Inferior parietal cortex (tissue), 1 donor: ENCODE measurements at regions not wholly inside any gene's neighbourhood (a gene's known extent, or its start where the extent isn't known, plus 50 kb on each side); places are given as distances from the start of the nearest gene placed in this dataset.

ENCODE experiments used
- DNase-seq: peaks from one replicate; pipeline ENCODE4 v3.0.0-alpha.2; 2016; ENCODE audit errors: extremely low spot score

GRCh38 chr13:22425087-22425486 is 754.2 kb downstream of the FGF9 start:
- DNase-seq = no peak

- DNase-seq = no peak
Measured at GRCh38 chr13:22427066-22427465, 753.7 kb upstream of the SGCG start.

DNA sequence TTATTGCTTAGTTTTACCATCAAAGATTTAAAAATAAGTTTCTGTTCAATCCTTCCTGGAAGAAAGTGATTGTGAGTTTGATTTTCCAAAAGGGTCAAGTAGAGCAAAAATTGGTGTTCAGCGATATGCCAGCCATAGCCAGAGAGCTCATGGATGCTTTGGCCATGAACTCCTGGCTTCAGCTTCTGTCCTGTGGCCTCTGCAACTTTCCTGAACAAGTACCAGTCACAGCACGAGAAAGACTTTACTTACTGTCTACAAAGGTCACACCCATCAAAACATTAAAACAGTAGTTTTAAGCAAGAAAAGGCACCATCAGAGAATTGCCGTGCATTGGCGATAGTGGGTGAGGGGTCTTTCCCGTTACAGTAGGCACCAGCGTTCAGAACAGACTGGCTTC is 753.0 kb upstream of the SGCG start:
- DNase-seq = no peak

DNA sequence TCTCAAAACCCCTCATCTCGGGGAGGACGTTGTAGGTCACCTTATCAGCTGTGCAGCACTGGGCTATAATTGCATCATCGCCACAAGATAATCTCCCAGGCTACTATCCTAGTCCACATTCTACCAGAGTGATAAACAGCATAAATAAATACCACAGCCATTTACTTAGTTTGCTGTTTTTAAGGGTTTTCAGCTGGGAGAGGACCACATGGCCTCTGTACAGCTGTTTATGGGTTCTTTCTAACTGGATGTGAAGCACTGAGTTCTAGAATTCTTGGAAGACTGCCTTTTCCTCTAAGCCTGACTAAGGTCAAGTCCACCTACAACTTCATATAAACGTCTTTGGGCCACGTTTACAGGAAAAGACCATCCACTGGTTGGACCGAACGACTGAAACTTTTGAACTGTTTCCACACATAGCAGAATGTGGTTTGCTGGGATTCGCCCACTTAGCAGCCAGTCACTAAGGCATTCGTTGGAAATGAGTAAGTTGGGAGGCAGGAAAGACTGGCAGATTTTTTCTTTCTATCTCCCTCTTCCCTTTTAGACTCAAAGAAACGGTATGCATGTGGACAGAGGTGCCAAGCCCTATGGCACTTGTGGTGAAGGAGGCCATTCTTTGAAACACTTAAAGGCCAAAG is 752.5 kb upstream of the SGCG start:
- no peak for DNase-seq

DNA sequence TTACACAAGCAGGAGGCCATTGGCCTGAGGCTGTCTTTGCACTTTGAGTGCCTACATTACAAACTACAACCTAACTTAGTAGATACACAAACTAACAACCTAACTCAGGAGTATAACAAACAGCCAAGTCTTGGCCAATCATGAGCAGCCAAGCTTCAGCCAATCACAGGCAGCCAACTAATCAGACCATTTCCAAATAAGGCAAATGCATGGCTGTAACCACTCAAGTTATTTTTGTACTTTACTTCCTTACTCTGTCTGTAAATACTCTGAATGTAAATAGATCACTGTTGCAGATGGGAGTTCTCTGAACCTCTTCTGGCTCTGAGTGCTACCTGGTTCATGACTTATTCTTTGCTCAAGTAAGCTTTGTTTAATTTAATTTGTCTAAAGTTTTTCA is 748.1 kb upstream of the SGCG start:
- no peak for DNase-seq

DNA sequence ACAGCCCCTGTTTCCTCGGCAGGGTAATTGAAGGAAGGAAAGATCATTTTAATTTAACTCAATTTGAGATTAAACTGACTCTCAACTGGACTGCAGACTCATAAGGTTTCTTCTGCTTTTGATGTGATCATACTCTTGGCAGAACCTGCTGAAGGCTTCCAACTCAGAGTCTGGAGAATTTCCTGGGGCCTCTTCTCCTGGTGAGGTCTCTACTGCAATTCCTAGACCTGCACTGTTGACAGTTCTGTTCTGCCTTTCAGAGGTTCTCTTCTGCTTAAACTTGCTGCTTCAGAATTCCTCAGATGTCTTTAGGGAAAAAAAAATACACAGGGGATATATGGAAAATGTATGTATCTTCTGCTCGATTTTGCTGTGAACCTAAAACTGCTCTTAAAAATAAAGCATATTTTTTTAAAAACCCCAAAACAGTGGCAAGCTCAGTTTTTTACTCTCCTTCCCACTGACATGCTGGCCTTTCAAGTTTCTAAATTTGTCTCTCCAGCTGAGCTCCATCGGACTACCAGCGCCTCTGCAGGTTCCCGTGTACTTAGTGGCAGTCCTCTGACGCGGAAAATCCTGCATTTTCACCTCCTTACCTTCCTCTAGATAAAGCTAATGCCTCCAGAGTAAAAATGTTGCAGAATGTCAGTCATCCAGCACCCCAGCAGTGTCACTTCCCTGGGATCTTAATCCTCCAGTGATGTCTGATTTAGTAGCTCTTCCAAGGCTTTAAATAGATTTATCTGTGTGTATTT is 733.5 kb upstream of the SGCG start:
- no peak for DNase-seq

GRCh38 chr13:22449251-22449650 is 731.5 kb upstream of the SGCG start:
- no peak for DNase-seq

- no peak for DNase-seq
Measured at GRCh38 chr13:22451327-22451741, 729.4 kb upstream of the SGCG start.

DNA sequence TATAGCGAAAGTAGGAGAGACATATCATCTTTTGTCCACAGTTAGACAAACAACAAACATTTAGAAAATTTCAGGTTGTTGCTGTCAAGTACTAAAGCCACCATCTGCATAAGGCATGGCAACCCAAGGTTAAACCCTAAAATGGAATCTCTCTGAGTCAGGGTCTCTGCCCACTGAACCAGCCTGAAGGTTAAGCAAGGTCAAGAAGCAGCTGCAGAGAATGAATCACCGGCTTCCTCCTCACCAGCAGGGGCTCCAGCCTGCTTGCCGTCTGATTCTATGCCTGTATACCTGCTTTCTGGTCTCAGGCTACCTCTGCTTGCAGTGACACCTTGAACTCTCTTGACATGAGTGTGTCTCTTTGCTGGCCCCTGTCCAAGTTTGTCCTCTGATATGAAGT is 726.2 kb upstream of the SGCG start:
- DNase-seq = no peak

- no peak for DNase-seq
Measured at GRCh38 chr13:22455036-22455435, 725.7 kb upstream of the SGCG start.

DNA sequence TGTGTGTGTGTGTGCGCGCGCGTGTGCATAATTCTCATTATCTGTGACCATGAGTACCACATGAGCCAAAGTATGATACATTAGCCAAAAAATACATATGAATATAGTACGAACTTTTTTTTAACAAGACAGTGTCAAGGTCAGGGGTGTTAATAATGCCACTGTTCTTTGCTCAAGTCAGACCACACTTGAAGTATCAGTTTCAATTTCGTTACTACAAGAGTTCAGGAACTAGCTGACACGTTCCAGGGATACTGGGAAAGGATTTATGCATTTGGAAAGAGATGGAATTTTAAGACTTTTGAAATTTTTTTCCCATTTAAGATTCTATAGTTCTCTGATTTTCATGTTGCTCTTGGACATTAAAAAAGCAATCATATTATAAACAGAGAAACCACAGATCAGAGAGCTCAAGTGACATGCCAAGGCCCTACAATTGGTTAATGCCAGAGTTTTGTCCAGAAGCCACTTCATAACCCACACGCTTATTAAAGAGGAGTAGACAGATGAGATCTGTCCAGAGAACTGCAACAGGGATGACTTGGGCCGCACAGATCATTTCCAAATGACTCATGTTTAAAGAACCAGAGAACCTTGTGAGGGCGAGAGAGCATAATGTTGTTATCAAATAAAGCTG is 718.8 kb upstream of the SGCG start:
- no peak for DNase-seq

DNA sequence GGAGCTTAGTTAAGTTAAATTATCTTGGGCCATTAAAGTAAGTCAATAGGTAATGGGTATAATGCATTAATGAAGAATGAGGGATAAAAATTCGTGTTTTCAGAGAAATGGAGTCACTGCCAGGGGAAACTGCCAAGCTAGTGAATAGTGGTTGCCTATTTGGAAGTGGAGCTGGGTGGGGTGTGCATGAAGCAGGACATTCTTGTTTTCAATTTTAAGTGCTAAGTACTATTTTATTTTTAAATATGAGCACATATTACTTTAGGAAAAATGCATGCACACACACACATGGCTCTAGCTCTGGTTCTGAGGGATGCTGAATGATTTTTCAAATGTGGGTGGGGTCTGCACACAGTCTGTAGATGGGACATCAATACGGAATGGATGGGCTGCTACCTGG is 717.7 kb upstream of the SGCG start:
- DNase-seq = no peak

GRCh38 chr13:22468045-22468444 is 712.7 kb upstream of the SGCG start:
- DNase-seq = no peak

DNA sequence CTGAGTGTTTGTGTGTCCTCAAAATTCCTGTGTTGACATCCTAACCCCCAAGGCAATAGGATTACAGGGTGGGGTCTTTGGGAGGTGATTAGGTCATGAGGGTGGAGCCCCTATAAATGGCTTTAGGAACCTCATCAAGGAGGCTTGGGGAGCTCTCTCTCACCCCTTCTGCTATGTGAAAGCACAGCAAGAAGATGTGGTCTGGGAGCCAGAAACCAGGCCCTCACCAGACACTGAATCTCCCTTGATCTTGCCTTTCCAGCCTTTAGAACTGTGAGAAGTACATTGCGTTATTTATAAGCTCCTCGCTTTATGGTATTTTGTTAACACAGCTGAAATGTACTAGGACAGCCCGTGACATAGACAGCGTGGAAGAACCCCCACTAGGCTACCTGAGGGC is 712.0 kb upstream of the SGCG start:
- DNase-seq = no peak

GRCh38 chr13:22469452-22469851 is 711.3 kb upstream of the SGCG start:
- DNase-seq = no peak

- no peak for DNase-seq
Measured at GRCh38 chr13:22470075-22470474, 710.7 kb upstream of the SGCG start.

GRCh38 chr13:22482496-22483000 is 698.2 kb upstream of the SGCG start:
- DNase-seq = no peak

DNA sequence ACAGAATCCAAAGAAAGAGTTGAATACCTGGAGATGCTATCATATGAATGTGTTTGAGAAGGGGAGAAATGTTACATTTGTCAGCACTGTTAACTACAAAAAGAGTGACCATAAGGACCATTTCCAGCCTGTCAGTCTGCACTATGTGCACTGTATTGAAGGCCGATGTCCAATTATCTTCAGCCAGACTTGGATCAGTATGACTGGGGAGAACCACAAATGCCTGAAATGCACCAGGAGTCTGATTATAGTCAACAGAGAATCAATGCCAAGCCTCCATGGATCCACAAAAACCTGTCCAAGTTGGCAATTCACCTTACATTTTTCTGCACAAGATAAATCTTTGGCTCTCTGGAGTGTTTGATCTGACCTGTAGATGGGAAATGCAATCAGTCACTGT is 697.5 kb upstream of the SGCG start:
- DNase-seq = no peak

DNA sequence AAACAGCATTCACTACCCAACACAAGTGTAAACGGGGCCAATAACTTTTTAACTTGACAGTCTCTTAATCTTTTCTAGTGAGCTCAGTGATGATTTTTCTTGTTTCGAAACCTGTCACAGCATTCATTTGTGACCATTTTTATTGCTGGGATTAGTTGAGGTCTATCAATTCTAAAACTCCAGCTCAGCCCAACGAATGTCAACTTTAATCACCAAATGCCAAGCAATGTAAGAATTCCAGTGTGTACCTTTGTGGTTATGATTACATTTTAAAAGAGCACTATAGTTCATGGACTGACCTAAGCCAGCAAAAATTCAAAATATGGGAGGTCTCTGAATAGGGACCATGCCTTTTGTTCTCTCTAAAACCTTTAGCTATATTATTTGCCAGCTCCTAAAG is 694.3 kb upstream of the SGCG start:
- no peak for DNase-seq

DNA sequence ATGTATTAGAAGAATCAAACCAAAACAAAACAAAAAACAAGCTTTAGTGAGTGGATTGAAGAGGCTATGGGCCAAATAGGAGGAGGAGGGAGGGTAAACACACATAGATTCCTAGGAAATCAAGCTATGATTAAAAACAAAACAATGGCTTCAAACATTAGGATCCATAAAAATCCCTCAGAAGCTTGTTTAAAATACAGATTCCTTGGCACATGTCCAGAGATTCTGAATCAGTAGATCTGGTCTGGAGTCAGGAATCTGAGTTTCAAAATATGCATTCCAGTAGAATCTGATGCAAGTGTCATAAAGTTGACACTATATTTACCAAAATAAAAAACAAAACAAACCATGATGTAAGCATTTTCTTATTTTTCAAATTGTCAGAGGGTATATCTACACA is 692.8 kb upstream of the SGCG start:
- DNase-seq = no peak

DNA sequence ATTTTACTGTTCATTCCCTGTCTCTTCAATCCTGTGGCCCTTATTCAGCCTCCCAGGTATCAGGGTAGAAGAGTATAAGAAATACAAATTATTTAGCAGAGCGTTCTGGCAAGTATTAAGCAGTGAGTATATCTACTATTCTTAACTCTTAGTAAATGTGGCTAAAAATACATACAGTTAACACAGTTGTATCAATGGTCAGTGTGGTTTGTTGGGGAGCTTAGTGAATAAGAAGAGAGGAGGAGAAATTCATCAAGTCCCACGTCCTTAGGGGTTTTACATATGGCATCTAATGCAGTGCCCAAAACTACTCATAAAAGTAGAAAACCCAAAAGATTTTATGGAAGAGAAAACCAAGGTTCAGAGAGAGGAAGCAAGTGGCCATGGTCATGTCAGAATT is 691.0 kb upstream of the SGCG start:
- no peak for DNase-seq

DNA sequence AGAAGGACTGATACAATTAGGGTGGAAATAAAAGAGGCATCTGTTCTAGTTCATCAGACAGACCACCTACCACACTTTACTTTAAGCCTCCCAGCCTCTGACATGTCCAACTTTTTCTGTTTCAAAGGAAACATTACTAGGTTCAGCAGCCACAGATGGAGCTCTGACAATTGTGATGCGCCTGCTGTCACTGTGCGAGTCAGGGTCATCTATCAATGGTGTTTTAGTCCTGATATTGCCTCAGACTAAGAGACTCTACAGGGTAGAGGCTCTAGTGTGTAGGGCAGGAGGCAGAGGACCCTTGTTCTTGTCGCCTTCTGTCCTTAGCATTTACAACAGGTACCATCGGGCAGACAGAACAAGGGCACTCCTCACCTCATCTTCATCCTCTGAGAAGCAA is 685.0 kb upstream of the SGCG start:
- no peak for DNase-seq
